Suppressor macrophage treated with lipopolysaccharide for 1 hour (primary cell): ENCODE measurements at regions not wholly inside any gene's neighbourhood (a gene's known extent, or its start where the extent isn't known, plus 50 kb on each side); places are given as distances from the start of the nearest gene placed in this dataset.
"Not testable (repeated sequence)": the region's sequence is repeated elsewhere in the genome, so short reads cannot be mapped to it uniquely, and the experiment has no call there.

Experiments
- DNase-seq, 3 donors: peaks; one replicate each; pipeline ENCODE4 v3.0.0-alpha.2; 2020 to 2022

- DNase-seq: no peak
Measured at GRCh38 chr5:27491047-27491446, 452.7 kb upstream of the CDH9 start.

- DNase-seq: no peak
Measured at GRCh38 chr5:27489701-27490100, 451.3 kb upstream of the CDH9 start.

DNA sequence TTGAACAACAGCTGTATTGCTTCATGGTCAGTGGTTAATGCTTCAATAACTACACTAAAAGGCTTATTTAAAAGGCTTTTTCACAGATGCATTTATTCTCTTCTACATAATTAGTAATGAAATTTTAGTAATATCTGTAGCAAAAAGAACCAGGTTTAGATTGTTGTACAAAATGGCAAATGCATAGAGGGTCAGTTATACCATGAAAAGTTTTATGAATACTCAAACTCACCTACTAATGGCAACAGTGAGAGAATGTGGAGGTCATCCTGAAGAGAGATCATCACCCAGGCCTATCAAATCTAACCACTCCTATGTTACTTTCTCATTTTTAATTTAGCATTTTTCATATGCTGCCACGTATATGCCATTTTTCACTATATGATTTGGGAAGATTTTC lies 444.3 kb upstream of the CDH9 start:
- no peak for DNase-seq

GRCh38 chr5:27479859-27480258 lies 441.5 kb upstream of the CDH9 start:
- no peak for DNase-seq

DNA sequence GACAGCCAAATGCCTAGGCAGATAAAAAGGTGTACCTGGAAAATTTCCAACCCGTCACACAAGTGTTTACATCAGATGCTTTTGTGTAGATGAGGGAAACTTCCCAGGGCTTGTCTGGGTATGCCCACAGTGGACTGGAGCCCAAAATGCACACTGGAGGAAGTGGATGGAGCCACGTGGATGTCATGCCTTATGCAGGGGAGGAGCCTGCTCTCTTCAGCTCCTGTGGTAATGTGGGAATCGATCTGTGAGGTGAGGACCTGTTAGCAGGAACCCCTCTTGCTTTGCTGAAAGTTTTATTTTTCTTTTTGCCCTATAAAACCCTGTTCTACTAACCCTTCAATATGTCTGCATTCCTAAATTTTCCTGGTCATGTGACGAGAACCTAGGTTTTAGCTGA lies 439.2 kb upstream of the CDH9 start:
- DNase-seq: no peak

DNA sequence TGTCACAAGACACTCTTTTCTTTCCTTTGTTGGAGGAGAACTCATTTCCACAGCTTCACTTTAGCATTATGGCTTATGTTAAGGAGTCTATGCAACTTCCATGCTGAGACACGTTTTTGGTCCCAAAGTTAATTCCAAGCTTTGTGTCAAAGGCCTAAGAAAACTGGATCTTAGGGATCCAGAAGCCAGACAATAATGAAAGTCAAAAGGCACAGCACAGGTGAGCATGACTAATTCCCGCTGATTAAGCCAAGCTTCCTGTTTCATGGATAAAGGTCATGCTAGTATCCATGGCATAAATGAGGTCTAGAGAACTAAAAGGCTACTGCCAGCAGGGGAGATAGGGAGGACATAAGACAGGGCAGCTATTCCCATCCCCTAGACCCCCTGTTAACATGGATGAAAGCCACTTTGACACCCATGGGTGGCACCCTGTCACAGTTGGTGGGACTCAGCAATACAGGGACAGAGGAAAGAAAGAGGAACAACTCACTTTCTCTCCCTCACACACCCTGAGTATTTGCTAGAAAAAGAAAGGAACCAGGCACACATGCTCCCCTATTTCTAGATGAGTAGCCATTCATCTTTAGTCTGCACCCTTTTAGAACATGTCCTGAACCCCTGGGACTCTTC lies 438.1 kb upstream of the CDH9 start:
- DNase-seq: no peak

DNA sequence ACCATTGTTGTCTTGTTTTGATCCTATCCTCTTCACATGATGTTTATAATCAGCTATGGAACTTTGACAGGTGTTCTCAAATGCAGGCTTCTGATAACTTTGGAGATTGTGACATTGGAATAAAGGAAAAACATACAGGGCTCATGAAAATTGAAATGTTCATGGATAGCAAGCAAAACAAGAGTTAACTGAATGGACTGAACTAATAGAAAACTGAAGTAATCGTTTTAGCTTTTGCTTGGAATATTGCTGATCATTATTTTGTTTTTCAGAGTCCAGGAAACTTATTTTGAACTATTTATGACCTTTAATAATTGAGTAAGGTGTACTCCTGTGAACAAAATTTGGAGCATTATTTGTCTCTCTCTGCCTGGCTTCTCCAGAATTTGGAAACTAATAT lies 436.7 kb upstream of the CDH9 start:
- no peak for DNase-seq

DNA sequence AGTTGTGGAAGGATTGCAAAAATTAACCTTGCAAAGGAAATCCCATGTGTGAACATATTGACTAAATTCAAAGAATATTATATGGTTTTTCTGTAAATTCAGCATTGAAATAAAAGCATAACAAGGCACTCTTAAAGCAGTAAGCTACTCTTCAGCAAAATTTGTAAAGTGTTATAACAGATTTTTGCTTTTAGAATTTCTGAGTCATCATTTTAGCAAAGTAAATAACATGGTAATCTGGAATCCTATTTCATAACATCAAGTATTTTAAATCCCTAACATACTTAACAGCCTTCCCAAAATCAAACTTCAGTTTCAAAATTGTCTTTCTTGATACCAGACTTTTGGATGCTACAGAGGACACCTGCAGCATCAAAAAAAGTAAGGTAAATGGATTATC lies 436.0 kb upstream of the CDH9 start:
- DNase-seq: no peak

DNA sequence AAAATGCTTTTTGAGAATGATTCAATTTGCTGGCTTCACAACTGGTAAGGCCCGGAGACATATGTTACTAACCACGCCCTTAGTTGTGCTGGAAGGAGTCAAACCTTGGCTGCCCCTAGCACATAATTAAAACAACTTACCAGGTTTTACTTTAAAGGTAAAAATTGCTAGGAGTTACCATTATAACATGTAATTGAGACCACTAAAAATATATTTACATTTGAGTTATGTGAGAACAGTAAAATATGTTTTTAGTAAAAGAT lies 435.6 kb upstream of the CDH9 start:
- no peak for DNase-seq

DNA sequence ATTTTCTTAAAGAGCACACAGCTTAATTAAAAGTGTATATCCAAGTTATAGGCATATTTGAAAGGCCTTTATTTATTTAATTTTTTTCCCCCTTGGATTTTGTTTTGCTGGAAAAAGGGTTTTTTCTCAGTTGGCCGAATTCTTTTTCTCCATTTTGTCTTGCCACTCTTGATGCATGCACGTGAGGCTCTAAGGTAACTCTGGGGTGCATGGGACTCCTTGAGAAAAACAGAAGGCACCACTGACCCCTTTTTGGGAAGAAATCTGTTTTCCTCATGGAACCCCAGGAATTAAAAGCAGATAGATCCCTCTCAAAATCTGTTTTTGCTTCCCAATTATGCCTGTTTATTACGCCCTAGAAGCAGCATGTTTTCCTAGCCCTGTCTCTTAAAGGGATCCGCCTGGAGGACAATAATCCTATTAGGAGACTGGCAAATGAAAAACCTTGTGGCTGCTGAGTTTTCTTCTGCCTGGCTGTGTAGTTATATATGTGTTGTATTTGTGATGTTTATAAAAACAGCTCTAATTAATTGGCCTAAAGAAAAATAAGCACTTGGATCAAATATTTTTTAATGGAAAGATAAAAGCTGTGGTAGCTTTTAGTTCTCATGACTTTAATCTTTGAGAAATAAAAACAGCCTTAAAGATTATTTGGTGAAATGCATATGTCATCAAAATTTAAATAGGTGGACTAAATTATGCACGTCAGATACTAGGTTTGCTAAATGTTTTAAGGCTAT lies 435.1 kb upstream of the CDH9 start:
- no peak for DNase-seq

GRCh38 chr5:27472871-27473270 lies 434.5 kb upstream of the CDH9 start:
- no peak for DNase-seq

DNA sequence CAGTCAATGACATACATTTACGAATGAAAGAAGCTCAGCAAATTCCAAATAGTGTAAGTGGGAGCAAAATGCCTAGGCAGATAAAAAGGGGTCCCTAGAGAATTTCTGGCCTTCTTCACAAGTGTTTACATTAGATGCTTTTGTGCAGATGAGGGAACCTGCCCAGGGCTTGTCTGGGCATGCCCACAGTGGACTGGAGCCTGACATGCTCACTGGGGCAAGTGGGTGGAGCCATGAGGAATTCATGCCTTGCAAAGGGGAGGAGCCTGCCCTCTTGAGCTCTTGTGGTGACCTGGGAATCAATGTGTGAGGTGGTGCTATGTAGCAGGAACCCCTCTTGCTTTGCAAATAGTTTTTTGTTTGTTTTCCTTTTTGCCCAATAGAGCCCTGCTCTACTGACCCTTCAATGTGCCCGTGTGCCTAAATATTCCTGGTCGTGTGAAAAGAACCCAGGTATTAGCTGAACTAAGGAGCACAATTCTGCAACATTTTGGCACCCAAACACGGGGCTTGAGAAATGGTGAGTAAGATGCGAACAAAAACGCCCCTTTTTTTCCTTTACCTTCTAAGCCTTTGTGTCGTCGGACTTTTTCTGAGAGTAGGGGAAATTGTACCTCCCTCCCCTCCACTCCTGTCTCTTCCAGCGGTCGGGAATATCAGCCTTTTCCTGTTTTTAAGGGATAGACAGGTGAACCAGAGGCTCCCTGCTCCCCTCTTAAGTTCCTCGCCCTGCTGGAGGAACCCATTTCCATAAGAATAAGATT lies 433.8 kb upstream of the CDH9 start:
- no peak for DNase-seq

DNA sequence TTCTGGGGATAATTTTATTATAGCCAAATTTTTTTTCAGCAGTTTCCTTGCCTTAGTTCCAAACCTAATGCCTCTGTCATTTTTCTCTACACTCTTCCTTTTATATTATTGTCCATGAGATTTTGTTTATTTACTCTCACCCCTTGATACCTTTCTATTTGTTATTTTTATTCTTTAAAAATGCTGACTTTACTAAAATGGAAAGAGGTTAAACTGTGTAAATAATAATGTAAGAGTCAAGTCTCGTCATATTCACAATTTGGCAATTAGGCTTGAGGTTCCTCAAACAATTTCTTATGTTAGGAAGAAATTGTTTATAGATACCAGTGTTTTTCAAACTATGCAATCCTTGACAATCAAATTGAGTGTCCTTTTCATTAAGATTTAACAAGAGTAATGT lies 428.6 kb upstream of the CDH9 start:
- DNase-seq: no peak

DNA sequence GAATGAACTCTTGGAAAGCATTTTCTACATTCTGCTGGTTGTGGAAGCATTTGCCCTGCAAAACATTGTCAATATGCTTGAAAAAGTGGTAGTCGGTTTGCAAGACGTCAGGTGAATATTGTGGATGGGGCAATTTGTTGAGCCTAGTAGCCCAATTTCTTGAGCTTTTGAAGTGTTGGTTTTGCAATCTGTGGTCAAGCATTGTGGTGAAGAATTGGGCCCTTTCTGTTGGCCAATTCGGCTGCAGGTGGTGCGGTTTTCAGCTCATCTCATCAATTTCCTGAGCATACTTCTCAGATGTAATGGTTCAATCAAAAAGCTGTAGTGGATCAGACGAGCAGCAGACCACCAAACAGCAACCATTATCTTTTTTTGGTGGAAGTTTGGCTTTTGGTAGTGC lies 426.8 kb upstream of the CDH9 start:
- DNase-seq: no peak

DNA sequence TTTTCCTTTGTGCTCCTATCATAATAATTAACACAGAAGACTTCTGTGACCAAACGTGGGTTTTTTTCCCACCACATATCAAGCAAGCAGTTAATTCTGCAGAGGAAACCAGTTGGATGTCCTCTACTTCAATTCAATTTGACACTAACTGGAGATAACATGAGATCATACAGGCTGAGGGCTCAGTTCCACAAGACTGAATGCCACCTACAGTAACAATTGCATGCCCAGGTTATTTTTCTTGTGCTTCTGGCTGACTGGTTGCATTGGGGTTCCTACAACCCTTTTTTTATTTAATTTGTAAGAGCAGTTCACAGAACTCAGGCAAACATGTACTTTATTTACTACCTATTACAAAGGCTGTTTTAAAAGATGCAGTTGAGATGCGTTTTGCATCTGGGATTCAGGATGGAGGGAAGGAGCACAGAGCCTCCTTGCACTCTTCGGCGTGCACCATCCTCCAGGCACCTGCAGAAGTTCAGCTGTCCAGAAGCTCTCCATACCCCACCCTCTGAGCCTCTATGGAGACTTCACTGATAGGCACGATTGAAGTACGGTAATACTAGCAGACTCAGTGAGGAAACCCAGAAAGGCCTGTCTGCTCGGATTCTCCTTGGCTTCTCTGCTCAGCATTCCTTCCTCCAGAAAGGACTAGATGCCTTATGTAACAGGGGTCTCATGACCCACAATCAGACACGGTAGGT lies 425.2 kb upstream of the CDH9 start:
- DNase-seq: no peak

- DNase-seq: no peak
Measured at GRCh38 chr5:27462936-27463335, 424.6 kb upstream of the CDH9 start.

DNA sequence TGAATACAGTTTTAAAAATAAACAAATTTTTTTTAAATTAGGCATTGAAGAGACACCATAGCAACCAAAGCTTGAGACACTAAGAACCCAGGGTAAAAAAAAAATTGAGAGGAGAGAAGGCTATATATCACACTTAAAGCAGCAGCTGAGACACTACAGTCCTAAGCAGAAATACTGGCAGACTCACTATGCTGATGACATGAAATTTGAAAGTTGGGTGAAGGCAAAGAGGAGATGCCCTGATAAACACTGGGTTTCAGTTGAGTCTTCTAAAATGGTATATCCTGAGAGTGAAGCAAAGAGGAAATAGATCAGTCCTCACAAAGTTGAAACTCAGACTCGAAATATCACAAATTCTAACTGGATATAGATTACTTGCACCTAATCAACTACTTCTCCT lies 419.9 kb upstream of the CDH9 start:
- DNase-seq: no peak

DNA sequence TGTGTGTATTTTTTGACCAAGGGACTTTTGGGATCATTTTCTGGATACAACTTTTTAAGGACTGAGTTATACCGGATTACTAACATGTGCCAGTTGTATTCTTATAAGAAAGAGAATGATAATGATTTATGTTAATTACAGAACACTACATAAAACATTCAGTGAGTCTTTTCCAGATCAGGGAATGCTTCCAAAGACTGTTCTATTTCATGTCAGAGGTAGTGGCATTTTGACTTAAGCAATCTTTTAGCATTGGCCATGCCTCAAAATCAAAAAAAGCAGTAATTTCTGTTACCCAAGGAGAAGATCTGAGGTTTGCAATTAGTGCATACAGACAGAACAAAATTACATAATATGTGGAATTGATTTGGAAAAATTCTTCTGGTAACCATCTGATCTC lies 413.0 kb upstream of the CDH9 start:
- no peak for DNase-seq

DNA sequence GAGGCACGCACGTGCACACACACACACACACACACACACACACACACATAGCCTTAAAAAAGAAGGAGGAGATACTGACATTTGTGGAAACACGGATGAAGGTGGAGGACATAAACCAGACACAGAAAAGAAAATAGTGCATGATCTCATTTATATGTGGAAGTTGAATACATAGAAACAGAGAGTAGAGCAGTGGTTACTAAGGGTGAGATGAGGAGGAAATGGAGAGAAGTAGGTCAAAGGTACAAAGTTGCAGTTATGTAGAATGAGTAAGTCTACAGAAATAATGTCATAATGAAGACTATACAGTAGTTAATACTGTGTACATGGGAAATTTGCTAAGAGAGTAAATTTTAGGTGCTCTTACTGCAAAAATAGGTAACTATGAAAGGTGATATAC lies 412.2 kb upstream of the CDH9 start:
- no peak for DNase-seq

DNA sequence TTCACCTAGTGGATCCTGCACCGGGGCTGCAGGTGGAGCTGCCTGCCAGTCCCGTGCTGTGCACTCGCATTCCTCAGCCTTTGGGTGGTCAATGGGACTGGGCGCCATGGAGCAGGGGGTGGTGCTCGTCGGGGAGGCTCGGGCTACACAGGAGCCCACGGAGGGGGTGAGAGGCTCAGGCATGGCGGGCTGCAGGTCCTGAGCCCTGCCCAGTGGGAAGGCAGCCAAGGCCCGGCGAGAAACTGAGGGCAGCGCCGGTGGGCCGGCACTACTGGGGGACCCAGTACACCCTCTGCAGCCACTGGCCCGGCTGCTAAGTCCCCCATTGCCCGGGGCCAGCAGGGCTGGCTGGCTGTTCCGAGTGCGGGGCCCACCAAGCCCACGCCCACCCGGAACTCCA lies 401.0 kb upstream of the CDH9 start:
- not testable (repeated sequence) for DNase-seq

DNA sequence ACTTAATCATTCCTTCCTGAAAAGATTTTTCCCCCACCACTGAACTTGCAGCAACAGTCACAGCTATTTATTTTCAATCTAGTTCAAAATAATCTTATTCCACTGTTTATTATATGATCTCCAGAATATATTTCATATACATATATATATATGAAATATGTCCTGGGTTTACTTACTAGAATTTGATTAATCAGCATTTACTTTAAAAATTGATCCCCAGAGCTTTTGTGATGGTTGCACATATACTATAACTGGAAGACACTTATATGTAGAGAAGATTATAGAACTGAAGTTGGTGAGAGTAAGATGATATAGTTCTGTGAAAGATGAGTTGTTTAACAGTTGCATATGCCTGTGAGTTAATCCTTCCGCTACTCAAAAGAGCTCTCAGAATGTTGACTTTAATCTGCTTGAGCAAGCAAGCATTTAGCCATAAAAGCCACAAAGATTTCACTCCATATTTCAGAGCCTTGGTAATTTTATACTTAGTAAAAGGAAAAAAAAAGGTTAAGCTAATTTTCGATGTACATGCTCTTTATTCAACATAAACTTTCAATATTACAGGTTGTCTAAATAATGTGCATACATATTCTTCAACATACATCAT lies 399.3 kb upstream of the CDH9 start:
- no peak for DNase-seq

GRCh38 chr5:27434335-27434734 lies 395.9 kb upstream of the CDH9 start:
- DNase-seq: no peak

DNA sequence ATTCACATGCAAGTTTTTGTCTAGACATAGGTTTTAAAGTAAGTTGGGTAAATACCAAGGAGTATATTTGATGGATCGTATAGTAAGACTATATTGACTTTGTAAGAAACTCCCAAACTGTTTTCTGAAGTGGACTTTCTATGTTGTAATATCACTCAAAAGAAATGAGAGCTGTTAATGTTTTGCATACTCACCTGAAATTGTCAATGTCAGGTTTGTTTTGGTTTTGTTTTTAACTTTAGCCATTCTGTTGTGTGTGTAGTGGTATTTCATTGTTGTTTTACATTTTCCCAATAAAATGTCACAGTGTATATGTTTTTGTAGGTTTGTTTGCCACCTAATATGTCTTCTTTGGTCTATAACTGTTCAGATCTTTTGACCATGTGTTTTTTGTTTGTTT lies 375.7 kb upstream of the CDH9 start:
- no peak for DNase-seq

GRCh38 chr5:27412384-27412783 lies 374.0 kb upstream of the CDH9 start:
- no peak for DNase-seq
